CD4-positive, alpha-beta T cell (primary cell): ENCODE measurements at regions not wholly inside any gene's neighbourhood (a gene's known extent, or its start where the extent isn't known, plus 50 kb on each side); places are given as distances from the start of the nearest gene placed in this dataset.

Experiments
- ATAC-seq: fragments of 200-7000 bp; cut with Tn5 transposase; one replicate; pipeline ENCODE4 v1.10.0; 2022; ENCODE audit warnings: mild to moderate bottlenecking; ENCODE audit not compliant: poor library complexity
- CTCF ChIA-PET: fragments of 350-600 bp; sonication (Branson Sonifier 250); formaldehyde crosslinking; loops from one replicate; lab custom pipeline; 2021; ENCODE audit warnings: antibody characterized with exemption, inconsistent platforms; lab: Charles Lee
- POLR2A ChIA-PET: fragments of 350-600 bp; sonication (Branson Sonifier 250); formaldehyde crosslinking; loops from one replicate; lab custom pipeline; 2021; ENCODE audit warnings: antibody characterized with exemption, inconsistent platforms; lab: Charles Lee
- DNase-seq, 14 experiments: peaks; one replicate each; pipeline ENCODE4 v3.0.0-alpha.2; 2013 to 2020; ENCODE audit warnings: mixed read lengths in 2 of 14
- H3K27ac ChIP-seq, 2 donors: one replicate each; pipeline versions ENCODE4 v1.5.1 to v1.7.0; 2013; ENCODE audit warnings: low read length in 2 of 2, low read depth in 1 of 2, mild to moderate bottlenecking in 1 of 2
- H3K27me3 ChIP-seq, 2 experiments: 1 replicate in 1 of 2; 2 replicates in 1 of 2; pipeline versions ENCODE4 v1.6.1 to v1.7.0; 2013; ENCODE audit warnings: low read length in 2 of 2, control low read depth in 1 of 2, mild to moderate bottlenecking in 1 of 2, moderate library complexity in 1 of 2; ENCODE audit not compliant: insufficient read depth in 2 of 2, control insufficient read depth in 1 of 2
- H3K36me3 ChIP-seq: one replicate; pipeline ENCODE4 v1.6.1; 2013; ENCODE audit warnings: low read length, control low read depth; ENCODE audit not compliant: insufficient read depth
- H3K4me1 ChIP-seq: one replicate; pipeline ENCODE4 v1.6.1; 2013; ENCODE audit warnings: low read length, control low read depth; ENCODE audit not compliant: insufficient read depth
- H3K4me3 ChIP-seq: one replicate; pipeline ENCODE4 v1.5.1; 2013; ENCODE audit warnings: mild to moderate bottlenecking, low read length, moderate library complexity
- H3K9me3 ChIP-seq, 2 experiments: 1 replicate in 1 of 2; 2 replicates in 1 of 2; pipeline versions ENCODE4 v1.6.1 to v1.7.0; 2013; ENCODE audit warnings: low read length in 2 of 2, mild to moderate bottlenecking in 2 of 2, control low read depth in 1 of 2, moderate library complexity in 1 of 2; ENCODE audit not compliant: control insufficient read depth in 1 of 2, insufficient read depth in 1 of 2
- H3K27ac Mint-ChIP-seq: one replicate; pipeline ENCODE4 v1.8.0; 2020; ENCODE audit warnings: mixed read lengths
- H3K27me3 Mint-ChIP-seq: one replicate; pipeline ENCODE4 v1.8.0; 2021; ENCODE audit warnings: mixed read lengths
- H3K36me3 Mint-ChIP-seq: one replicate; pipeline ENCODE4 v1.8.0; 2021; ENCODE audit warnings: low read depth, mixed read lengths
- H3K4me1 Mint-ChIP-seq: one replicate; pipeline ENCODE4 v1.8.0; 2021; ENCODE audit warnings: low read depth, mixed read lengths
- H3K4me3 Mint-ChIP-seq: one replicate; pipeline ENCODE4 v1.8.0; 2020; ENCODE audit warnings: mild to moderate bottlenecking, mixed read lengths
- H3K9me3 Mint-ChIP-seq: one replicate; pipeline ENCODE4 v1.8.0; 2020; ENCODE audit warnings: mixed read lengths
- CTCF ChIP-seq: fragments of 200-600 bp; IDR thresholded peaks from one replicate; pipeline ENCODE4 v1.8.0; 2022; ENCODE audit warnings: antibody characterized with exemption, mild to moderate bottlenecking
- intact Hi-C, 2 experiments: fragments of 100-400 bp; cut with DNase I in 1 of 2; cut with micrococcal nuclease in 1 of 2; formaldehyde crosslinking; loops; one replicate each; pipeline versions ENCODE4 v1.15.1 to v1.9.0; 2023 to 2025; cut with DNase I, micrococcal nuclease

DNA sequence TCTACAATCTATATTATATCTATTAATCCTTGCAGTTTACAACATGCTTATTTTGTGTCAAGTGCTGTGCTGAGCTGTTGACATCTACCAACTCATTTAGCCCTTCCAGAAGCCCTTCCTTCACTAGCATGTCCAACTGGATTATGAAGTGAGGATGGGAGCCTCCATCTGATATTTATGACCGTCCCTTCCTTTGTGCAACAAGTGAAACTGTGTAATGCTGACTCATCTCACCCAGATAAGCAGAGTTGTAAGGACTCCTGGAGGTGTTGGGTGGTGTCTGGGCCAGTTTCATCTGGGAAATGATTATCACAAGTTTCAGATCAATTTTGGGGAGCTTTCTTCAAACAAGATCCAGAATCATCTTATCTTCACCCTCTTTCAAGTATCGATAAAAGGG, 156.6 kb upstream of the ETAA1 start:
- ChIA-PET POLR2A (no interaction called here), CTCF (no interaction called here)
- no peaks in the 10 kb centered on the region for H3K36me3 ChIP-seq
- peaks cover 5% of the 10 kb centered on the region for H3K27me3 Mint-ChIP-seq
- DNase-seq (no peak), ATAC-seq (no peak)
- no peak overlapping the region for H3K27ac ChIP-seq
- H3K9me3 Mint-ChIP-seq = no peaks in the 10 kb centered on the region
- H3K4me1 Mint-ChIP-seq = no peaks in the 10 kb centered on the region
- no peaks in the 10 kb centered on the region for H3K36me3 Mint-ChIP-seq
- H3K4me3 Mint-ChIP-seq = no peak overlapping the region
- no peaks in the 10 kb centered on the region for H3K9me3 ChIP-seq
- no peaks in the 10 kb centered on the region for H3K27me3 ChIP-seq
- no peak for TF ChIP-seq CTCF
- no peak overlapping the region for H3K27ac Mint-ChIP-seq
- no peaks in the 10 kb centered on the region for H3K4me1 ChIP-seq
- intact Hi-C loops = no loop called here
- no peak overlapping the region for H3K4me3 ChIP-seq

DNA sequence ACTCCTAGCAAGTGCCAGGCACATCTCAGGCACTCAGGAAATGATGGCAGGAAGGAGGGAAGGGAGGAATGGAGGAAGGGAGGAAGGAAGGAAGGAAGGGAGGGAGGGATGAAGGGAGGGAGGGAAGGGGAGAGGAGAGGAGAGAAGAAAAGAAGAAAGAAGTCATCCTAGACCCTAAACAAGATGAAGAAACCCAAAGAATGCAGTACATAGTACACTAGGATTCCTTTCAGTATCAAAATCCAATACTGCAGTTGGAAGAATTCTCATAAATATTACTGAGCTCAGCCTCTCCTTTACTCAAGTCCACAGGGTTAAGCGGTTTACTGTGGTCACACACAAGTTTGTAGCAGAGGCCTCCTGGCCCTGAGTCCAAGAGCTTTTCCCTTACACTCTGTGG, 155.7 kb upstream of the ETAA1 start:
- Mint-ChIP-seq H3K4me1 (no peaks in the 10 kb centered on the region), H3K4me3 (no peak overlapping the region), H3K9me3 (no peaks in the 10 kb centered on the region), H3K27ac (no peak overlapping the region), H3K36me3 (no peaks in the 10 kb centered on the region), H3K27me3 (peaks cover 5% of the 10 kb centered on the region)
- H3K36me3 ChIP-seq = no peaks in the 10 kb centered on the region
- no peak overlapping the region for H3K4me3 ChIP-seq
- no peaks in the 10 kb centered on the region for H3K4me1 ChIP-seq
- no peaks in the 10 kb centered on the region for H3K9me3 ChIP-seq
- H3K27ac ChIP-seq = no peak overlapping the region
- ATAC-seq (no peak), DNase-seq (no peak)
- ChIA-PET POLR2A (no interaction called here), CTCF (no interaction called here)
- TF ChIP-seq CTCF = no peak
- intact Hi-C loops = no loop called here
- H3K27me3 ChIP-seq = no peaks in the 10 kb centered on the region

DNA sequence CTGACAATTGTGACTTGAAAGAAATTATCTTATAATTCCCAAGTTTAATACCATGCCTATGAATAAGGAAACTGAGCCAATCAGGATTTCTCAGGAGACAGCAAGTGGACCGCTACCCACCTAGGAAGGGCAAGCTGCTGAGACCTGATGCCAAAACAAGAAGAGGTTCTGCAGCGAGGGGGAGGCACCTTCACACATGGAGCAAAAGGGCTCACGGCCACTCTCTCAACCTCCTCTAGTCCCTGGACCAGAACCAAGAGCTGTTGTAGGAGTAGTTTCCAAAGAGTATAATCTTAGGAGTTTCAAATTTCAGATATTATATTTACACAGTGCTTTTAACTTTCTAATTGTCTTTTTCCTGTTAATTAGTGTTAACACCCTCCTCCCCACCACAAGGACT, 154.7 kb upstream of the ETAA1 start:
- no peaks in the 10 kb centered on the region for H3K27me3 ChIP-seq

More for the DNA sequence above, 154.7 kb upstream of the ETAA1 start:
- intact Hi-C loops = no loop called here
- H3K36me3 ChIP-seq = no peaks in the 10 kb centered on the region
- H3K27ac ChIP-seq = no peak overlapping the region
- no peak overlapping the region for H3K4me3 ChIP-seq
- no peak for TF ChIP-seq CTCF
- no peaks in the 10 kb centered on the region for H3K9me3 ChIP-seq
- no peak overlapping the region for H3K27ac Mint-ChIP-seq
- POLR2A ChIA-PET = no interaction called here
- no peaks in the 10 kb centered on the region for H3K9me3 Mint-ChIP-seq
- no peak overlapping the region for H3K4me3 Mint-ChIP-seq
- DNase-seq (no peak), ATAC-seq (no peak)
- H3K27me3 Mint-ChIP-seq = peaks cover 5% of the 10 kb centered on the region
- no peaks in the 10 kb centered on the region for H3K4me1 ChIP-seq
- H3K36me3 Mint-ChIP-seq = no peaks in the 10 kb centered on the region
- H3K4me1 Mint-ChIP-seq = no peaks in the 10 kb centered on the region
- CTCF ChIA-PET = no interaction called here
